ENCODE measurements at regions not wholly inside any gene's neighbourhood (a gene's known extent, or its start where the extent isn't known, plus 50 kb on each side); places are given as distances from the start of the nearest gene placed in this dataset.

DNA sequence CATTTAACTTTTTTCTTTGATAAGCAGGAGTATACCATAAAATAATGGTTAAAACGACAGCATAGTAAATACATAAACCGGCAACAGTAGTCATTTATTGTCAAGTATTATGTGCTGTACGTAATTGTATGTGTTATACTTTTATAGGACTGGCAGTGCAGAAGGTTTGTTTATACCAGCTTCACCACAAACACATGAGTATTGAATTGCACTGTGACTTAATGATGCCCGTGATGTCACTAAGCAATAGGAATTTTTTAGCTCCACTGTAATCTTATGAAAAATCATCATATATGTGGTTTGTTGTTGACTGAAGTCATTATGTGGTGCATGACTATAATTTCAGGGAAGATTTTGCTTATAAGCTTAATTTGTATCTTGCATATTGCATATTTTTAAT is 424.6 kb downstream of the PABPC4L start:
- TF ChIP-seq, protein P1, sequence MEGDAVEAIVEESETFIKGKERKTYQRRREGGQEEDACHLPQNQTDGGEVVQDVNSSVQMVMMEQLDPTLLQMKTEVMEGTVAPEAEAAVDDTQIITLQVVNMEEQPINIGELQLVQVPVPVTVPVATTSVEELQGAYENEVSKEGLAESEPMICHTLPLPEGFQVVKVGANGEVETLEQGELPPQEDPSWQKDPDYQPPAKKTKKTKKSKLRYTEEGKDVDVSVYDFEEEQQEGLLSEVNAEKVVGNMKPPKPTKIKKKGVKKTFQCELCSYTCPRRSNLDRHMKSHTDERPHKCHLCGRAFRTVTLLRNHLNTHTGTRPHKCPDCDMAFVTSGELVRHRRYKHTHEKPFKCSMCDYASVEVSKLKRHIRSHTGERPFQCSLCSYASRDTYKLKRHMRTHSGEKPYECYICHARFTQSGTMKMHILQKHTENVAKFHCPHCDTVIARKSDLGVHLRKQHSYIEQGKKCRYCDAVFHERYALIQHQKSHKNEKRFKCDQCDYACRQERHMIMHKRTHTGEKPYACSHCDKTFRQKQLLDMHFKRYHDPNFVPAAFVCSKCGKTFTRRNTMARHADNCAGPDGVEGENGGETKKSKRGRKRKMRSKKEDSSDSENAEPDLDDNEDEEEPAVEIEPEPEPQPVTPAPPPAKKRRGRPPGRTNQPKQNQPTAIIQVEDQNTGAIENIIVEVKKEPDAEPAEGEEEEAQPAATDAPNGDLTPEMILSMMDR (IDR thresholded peaks at IDR 0.05), result no peak
- no peaks in the 10 kb centered on the region for H3K36me3 Mint-ChIP-seq (ENCODE audit: low read depth)
- H3K9me3 Mint-ChIP-seq (ENCODE audit: low read depth), result peaks cover 4% of the 10 kb centered on the region
- H3K27me3 Mint-ChIP-seq (ENCODE audit: low read depth), result peaks cover 2% of the 10 kb centered on the region
- H3K27ac Mint-ChIP-seq (ENCODE audit: unreplicated experiment), result no peak overlapping the region
- no peak for DNase-seq (ENCODE audit: low spot score)
- peaks cover 8% of the 10 kb centered on the region for H3K4me1 Mint-ChIP-seq (ENCODE audit: low read depth)
- no peak overlapping the region for H3K4me3 Mint-ChIP-seq (ENCODE audit: unreplicated experiment)

DNA sequence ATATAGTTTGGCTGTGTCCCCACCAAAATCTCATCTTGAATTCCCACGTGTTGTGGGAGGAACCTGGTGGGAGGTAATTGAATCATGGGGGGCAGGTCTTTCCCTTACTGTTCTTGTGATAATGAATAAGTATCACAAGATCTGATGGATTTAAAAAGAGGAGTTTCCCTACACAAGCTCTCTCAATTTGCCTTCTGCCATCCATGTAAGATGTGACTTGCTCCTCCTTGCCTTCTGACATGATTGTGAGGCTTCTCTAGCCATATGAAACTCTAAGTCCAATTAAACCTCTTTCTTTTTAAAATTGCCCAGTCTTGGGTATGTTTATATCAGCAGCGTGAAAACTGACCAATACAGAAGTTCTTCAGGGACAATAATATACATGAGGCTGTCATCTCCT is 425.1 kb downstream of the PABPC4L start:
- no peaks in the 10 kb centered on the region for H3K36me3 Mint-ChIP-seq (ENCODE audit: low read depth)
- H3K4me3 Mint-ChIP-seq (ENCODE audit: unreplicated experiment), result no peak overlapping the region
- TF ChIP-seq, protein P1 (IDR thresholded peaks at IDR 0.05), result no peak
- peaks cover 8% of the 10 kb centered on the region for H3K4me1 Mint-ChIP-seq (ENCODE audit: low read depth)
- H3K27ac Mint-ChIP-seq (ENCODE audit: unreplicated experiment), result no peak overlapping the region
- peaks cover 6% of the 10 kb centered on the region for H3K9me3 Mint-ChIP-seq (ENCODE audit: low read depth)
- no peak for DNase-seq (ENCODE audit: low spot score)
- peaks cover 2% of the 10 kb centered on the region for H3K27me3 Mint-ChIP-seq (ENCODE audit: low read depth)

DNA sequence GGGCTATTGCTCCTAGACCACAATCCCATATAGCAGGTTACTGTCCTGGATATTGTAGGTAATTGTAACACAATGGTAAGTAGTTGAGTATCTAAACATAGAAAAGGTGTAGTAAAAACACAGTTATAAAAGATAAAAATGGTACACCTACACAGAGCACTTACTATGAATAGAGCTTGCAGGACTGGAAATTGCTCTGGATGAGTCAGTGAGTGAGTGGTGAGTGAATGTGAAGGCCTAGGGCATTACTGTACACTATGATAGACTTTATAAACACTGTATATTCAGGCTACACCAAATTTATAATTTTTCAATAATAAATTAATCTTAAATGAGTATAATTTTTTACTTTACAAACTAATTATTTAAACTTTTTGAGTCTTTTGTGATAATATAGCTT is 425.7 kb downstream of the PABPC4L start:
- TF ChIP-seq, protein P1 (IDR thresholded peaks at IDR 0.05), result no peak
- Mint-ChIP-seq H3K27ac (ENCODE audit: unreplicated experiment) (no peak overlapping the region), H3K9me3 (ENCODE audit: low read depth) (peaks cover 13% of the 10 kb centered on the region), H3K4me1 (ENCODE audit: low read depth) (peaks cover 8% of the 10 kb centered on the region), H3K27me3 (ENCODE audit: low read depth) (peaks cover 2% of the 10 kb centered on the region), H3K4me3 (ENCODE audit: unreplicated experiment) (no peak overlapping the region), H3K36me3 (ENCODE audit: low read depth) (no peaks in the 10 kb centered on the region)
- no peak for DNase-seq (ENCODE audit: low spot score)

DNA sequence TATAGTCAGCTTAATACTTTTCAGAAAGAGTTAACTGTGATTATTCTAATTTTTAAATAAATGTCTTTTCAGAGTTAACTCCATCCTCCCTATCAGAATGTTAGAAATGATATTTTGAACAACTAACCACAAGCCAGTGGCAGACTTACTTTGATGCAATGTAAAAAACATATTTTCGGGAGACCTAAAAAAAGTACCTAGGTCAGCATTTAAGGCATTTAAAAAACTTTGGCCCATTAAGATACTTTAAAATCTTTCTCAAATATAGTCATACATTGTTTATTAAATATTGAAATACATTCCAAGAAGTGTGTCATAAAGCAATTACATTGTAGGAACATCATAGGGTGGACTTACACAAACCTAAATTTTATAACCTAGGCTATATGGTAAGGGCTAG is 426.1 kb downstream of the PABPC4L start:
- TF ChIP-seq, protein P1 (IDR thresholded peaks at IDR 0.05), result no peak
- Mint-ChIP-seq H3K4me3 (ENCODE audit: unreplicated experiment) (no peak overlapping the region), H3K27ac (ENCODE audit: unreplicated experiment) (no peak overlapping the region), H3K27me3 (ENCODE audit: low read depth) (peaks cover 2% of the 10 kb centered on the region), H3K9me3 (ENCODE audit: low read depth) (peaks cover 15% of the 10 kb centered on the region), H3K36me3 (ENCODE audit: low read depth) (no peaks in the 10 kb centered on the region), H3K4me1 (ENCODE audit: low read depth) (peaks cover 8% of the 10 kb centered on the region)
- no peak for DNase-seq (ENCODE audit: low spot score)

DNA sequence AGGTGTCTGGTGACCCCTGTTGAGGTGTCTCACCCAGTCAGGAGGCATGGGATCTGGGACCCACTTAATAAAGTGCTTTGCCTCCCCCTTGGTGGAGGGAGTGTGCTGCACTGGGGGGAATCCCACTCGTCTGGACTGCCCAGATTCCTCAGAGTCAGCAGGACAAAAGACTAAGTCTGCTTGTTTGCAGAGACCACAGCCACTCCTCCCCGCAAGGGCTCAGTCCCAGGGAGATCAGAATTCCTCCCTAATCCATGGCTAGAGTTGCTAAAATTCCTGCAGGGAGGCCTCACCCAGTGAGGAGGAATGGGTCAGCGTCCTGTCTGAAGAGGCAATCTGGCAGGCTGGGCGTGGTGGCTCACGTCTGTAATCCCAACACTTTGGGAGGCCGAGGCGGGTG is 442.2 kb downstream of the PABPC4L start:
- peaks cover 11% of the 10 kb centered on the region for H3K4me1 Mint-ChIP-seq (ENCODE audit: low read depth)
- H3K9me3 Mint-ChIP-seq (ENCODE audit: low read depth), result peaks cover 16% of the 10 kb centered on the region
- no peak for DNase-seq (ENCODE audit: low spot score)
- no peak overlapping the region for H3K27ac Mint-ChIP-seq (ENCODE audit: unreplicated experiment)
- peaks cover 2% of the 10 kb centered on the region for H3K36me3 Mint-ChIP-seq (ENCODE audit: low read depth)
- no peaks in the 10 kb centered on the region for H3K27me3 Mint-ChIP-seq (ENCODE audit: low read depth)
- no peak overlapping the region for H3K4me3 Mint-ChIP-seq (ENCODE audit: unreplicated experiment)
- TF ChIP-seq, protein P1 (IDR thresholded peaks at IDR 0.05), result no peak
